ENCODE measurements at regions not wholly inside any gene's neighbourhood (a gene's known extent, or its start where the extent isn't known, plus 50 kb on each side); places are given as distances from the start of the nearest gene placed in this dataset.
"Not testable (repeated sequence)": the region's sequence is repeated elsewhere in the genome, so short reads cannot be mapped to it uniquely, and the experiment has no call there.

DNA sequence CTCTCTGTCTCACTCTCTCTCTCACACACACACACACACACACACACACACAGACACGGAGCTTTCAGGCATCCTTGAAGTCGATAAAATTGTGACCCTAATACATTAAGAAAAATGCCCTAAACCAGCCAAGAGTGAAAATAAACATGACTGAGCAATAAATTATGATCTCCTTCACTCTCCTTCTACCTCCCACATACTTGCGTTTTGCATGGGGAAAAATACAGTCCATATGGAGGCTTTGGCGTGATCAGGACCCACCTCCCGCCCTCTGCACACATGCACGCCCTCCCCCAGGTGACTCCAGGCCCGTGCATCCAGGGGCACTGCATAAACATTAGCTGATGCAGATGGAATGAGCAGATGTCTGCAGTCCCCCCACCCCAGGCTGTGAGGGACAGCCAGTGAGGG is 114.2 kb upstream of the JARID2 start:
- DNase-seq: no peak

GRCh38 chr6:15132167-15132566 is 113.7 kb upstream of the JARID2 start:
- DNase-seq: no peak

DNA sequence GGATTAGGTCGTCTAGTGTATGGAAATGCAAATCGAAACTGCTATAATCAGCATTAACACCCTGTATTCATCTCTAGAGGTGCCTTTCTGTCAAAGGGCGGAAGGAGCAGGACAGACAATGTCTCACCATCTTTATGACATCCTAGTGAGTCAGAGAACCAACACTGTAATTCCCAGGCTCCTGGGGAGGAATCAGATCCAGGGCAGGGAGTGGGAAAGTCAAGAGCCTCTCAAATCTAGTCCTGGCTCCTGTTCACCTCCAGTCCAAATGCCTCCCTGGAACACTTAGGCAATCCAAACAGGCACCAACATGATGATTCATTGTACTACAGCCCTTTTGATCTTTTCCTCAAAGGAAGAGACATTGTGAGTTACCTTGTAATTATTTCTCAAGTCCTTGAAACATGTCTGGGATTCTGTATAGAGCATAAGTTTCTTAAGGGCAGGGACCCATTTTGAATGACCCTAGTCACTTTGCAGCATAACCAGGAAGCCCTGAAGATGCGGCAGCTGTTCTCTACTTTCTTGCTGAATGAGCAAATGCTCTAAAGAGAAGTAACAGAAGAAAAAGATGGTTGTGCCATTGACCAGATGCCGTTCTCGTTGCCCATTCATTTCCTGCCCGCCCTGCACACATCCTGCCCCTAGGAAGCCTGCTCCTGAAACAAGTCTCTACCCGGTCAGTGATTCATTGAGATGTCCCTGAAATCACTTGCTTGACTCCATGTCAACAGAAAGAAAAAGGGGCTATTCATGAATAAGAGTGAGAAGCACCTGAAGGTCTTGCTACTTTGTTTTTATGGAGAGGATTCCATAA is 112.8 kb upstream of the JARID2 start:
- DNase-seq: no peak

- no peak for DNase-seq
Measured at GRCh38 chr6:15137086-15137485, 108.8 kb upstream of the JARID2 start.

DNA sequence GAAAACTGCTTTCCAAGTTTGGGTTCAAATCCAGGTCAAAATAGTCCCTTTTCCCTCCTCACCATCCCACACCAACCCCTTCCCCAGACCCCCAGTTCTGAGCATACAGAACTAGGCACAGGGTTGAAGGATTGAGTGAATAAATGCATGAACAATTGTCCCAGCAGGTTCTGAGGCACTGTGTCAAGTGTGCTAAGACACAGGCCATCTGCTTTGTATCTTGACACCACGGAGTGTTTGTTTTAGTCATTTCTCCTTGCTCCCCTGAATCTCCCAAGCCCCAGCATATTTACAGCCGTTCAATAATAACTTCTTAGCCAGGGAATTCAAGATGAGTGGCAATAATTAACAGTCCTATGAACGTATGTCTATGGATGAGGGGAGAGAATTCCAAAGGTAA is 102.8 kb upstream of the JARID2 start:
- DNase-seq: no peak

GRCh38 chr6:15143540-15143939 is 102.3 kb upstream of the JARID2 start:
- no peak for DNase-seq

GRCh38 chr6:15145821-15146220 is 100.0 kb upstream of the JARID2 start:
- DNase-seq: no peak

DNA sequence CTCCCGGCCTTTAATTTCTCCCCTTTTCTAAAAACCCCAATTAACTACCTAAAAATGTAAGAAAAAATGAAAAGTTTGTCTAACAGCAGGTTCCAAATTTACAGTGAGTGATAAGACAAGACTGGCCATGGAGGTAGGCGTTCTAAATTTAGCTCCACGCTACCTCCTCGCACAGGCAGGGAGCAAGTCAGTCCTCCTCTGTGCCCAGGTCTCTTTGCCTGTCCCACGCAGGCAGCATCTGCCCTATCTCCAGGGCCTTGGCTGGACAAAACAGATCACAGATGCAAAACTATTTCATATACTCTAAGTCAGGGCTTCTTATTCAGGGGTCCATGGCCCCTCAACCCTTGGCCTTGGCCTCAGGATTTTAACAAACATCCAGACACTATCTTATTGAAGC is 98.0 kb upstream of the JARID2 start:
- DNase-seq: no peak

- no peak for DNase-seq
Measured at GRCh38 chr6:15148356-15148946, 97.4 kb upstream of the JARID2 start.

- DNase-seq: no peak
Measured at GRCh38 chr6:15150207-15150606, 95.7 kb upstream of the JARID2 start.

DNA sequence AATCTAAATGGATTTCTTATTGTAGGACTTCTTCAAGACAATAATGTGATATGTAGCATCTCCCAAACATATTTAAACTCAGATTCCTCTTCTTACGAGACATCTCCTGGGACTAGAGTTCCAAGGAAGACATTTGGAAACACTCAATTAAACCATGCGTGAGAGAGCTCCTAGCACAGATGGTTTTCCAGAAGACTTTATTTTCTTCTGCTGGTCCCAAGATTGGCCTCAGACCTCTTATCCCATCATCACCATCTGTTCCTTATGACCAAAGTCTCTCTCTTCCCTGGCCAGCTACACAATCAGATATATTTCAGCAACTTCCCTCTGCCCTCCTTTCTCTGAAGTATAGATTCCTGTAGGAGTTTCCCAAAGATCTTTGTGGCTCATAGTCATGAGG is 93.2 kb upstream of the JARID2 start:
- DNase-seq: no peak

DNA sequence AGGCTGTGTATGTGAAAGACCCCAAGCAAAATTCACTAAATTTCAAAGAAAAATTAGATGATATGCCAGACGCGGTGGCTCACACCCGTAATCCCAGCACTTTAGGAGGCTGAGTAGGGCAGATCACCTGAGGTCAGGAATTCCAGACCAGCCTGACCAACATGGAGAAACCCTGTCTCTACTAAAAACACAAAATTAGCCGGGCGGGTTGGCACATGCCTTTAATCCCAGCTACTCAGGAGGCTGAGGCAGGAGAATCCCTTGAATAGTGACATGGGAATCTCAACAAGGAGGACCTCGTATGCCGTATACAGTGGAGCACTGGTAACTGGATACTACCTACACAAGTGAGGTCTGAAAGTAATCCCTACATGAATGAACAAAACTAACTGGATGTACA is 92.7 kb upstream of the JARID2 start:
- DNase-seq: no peak

DNA sequence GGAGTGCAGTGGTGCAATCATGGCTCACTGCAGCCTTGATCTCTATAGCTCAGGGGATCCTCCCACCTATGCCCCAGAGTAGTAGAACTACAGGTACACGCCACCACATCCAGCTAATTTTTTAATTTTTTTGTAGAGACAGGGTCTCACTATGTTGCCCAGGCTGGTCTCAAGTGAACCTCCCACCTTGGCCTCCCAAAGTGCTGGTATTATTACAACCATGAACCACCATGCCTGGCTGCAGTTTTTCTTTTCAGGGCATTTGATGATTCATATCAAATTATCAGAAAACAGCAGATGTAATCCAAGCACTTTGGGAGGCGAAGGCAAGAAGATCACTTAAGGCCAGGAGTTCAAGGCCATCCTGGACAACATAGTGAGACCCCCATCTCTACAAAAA is 88.4 kb upstream of the JARID2 start:
- no peak for DNase-seq

DNA sequence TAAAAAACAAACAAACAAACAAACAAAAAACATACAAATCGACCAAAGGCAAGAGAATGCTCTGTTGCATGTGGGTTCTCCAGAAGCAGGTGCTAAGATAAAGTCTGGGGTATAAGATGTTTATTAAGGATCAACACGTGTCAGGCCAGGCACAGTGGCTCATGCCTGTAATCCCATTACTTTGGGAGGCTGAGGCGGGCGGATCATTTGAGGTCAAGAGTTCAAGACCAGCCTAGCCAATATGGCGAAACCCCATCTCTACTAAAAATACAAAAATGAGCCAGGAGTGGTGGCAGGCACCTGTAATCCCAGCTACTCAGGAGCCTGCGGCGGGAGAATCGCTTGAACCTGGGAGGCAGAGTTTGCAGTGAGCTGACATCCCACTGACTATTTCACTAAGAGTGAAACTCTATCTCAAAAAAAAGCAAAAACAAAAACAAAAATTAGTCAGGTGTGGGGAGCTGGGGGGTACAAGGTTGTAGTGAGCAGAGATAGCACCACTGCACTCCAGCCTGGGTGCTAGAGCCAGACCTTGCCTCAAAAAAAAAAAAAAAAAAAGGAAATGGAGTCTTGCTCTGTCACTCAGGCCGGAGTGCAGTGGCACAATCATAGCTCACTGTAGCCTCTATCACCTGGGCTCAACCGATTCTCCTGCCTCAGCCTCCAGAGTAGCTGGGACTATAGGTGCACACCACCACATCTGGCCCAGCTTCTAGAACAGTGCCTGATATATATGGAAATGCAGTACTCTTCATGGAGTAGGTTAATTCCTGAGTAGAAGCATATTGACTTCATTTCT is 86.8 kb upstream of the JARID2 start:
- no peak for DNase-seq

DNA sequence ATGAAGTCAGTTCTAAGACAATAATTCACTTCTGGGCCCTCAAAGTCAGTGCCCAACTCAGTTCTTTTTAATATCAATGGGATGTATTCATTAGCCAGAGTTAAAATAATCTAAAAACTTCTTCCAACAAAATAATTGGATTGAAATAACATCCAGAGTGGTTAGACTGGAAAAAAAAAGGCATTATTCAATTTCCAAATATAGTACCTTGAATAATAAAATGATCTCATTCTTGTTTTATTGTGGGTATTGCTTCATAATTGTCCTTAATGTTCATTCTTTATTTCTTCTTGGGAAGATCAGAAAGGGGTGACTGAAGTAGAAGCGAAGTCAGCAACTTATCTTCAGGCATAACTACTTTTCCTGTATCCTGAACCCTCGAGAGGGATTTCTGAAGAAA is 85.1 kb upstream of the JARID2 start:
- no peak for DNase-seq

GRCh38 chr6:15164855-15165254 is 81.0 kb upstream of the JARID2 start:
- not testable (repeated sequence) for DNase-seq

DNA sequence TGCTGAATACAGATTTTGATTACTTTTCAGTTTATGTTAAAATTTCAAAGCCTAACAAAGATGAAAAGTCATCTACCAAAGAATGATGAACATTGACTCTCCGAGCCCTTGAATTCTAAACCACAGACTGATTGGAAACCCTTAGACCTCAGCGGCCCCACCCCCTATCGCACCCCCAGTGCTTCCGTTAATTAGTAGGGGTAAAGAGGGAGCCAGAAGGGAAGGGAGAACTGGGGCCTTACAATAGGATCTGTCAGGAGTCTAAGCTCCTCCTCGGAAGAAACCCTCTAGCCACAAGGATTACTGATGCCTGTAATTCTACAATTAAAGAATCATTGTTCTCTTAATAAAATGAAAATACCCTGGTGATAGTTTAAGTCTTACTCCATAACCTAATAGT is 79.7 kb upstream of the JARID2 start:
- no peak for DNase-seq

DNA sequence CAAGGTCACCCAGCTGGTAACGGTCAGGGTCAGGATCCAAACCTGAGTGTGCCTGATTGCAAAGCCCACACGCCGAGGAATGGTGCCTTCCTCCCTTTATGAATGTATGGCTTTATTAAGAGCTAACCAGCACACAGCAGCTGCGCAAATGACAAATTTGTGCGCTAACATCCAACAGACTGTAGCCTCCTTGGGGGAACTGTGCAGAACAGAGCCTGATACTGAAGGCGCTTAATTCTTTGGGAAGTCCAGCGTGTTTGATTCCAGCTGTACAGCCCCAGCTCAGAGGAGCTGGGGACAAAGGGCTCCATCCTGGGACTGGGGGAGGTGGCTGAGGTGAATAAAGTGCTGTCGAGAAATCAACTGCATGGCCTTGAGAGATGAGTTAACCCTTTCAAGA is 75.7 kb upstream of the JARID2 start:
- no peak for DNase-seq

DNA sequence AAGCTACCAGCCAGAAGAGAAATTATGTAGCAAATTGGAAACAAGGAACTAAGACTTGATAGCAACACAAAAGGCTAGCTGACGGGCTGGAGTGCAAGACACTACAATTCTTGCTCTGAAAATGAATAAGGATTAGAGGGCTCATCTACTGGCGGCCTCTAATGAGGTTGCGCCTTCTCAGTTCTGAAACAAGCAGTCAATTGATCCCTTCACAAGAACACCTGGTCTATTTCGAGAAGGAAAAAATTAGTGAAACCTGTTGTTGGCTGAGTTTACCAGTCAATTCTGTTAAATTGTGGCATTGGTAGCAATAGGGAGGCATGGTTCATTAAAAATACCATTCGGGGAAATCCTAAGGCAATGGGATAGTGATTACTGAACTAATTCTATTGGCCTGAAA is 74.8 kb upstream of the JARID2 start:
- no peak for DNase-seq

GRCh38 chr6:15176816-15177370 is 69.0 kb upstream of the JARID2 start:
- no peak for DNase-seq

- no peak for DNase-seq
Measured at GRCh38 chr6:15183979-15184378, 61.9 kb upstream of the JARID2 start.

DNA sequence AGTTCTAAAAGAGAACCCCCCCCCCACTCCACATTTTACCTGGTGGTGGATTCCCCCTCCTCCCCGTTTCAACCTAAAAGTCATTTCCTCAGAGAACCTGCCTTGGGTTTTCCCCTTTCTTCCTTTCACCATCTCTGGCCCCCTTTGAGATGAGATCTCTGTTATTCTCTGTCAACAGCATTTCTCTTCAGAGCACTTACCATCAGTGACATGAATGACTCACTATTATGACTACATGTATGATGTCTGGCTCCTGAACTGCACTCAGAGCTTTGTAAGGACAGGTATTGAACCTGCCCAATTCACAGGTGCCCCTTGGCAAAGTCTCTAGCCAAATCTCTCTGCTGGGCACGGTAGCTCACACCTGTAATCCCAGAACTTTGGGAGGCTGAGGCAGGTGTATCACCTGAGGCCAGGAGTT is 61.4 kb upstream of the JARID2 start:
- DNase-seq: no peak

- DNase-seq: not testable (repeated sequence)
Measured at GRCh38 chr6:15185111-15185510, 60.8 kb upstream of the JARID2 start.

DNA sequence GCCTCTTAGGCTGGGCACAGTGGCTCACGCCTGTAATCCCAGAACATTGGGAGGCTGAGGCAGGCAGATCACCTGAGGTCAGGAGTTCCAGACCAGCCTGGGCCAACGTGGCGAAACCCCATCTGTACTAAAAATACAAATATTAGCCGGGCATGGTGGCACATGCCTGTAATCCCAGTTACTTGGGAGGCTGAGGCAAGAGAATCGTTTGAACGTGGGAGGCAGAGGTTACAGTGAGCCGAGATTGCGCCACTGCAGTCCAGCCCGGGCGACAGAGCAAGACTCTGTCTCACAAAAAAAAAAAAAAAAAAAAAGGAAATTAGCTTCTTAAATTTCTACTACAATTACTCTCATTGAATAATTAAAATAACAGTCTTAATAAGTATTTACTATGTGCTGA is 52.4 kb upstream of the JARID2 start:
- not testable (repeated sequence) for DNase-seq

Data from NCI-H526 (cell line).